ENCODE measurements at regions not wholly inside any gene's neighbourhood (a gene's known extent, or its start where the extent isn't known, plus 50 kb on each side); places are given as distances from the start of the nearest gene placed in this dataset.

- no peaks in the 10 kb centered on the region for H3K27me3 ChIP-seq (replicated peaks)
- no peak for DNase-seq (ENCODE audit: low read depth in 1 of 2, low spot score in 2 of 2)
- H3K27ac ChIP-seq, result no peak overlapping the region
- no peaks in the 10 kb centered on the region for H3K4me1 ChIP-seq (replicated peaks)
- no peak overlapping the region for H3K4me3 ChIP-seq
- no peaks in the 10 kb centered on the region for H3K36me3 ChIP-seq
- no peaks in the 10 kb centered on the region; the same call in 1 of the 2 replicates for H3K9me3 ChIP-seq (replicated peaks)
Observed at GRCh38 chr13:83297586-83298290, 584.5 kb downstream of the SLITRK1 start.

- Histone ChIP-seq H3K27me3 (replicated peaks) (no peaks in the 10 kb centered on the region), H3K27ac (no peak overlapping the region), H3K36me3 (no peaks in the 10 kb centered on the region), H3K9me3 (replicated peaks) (no peaks in the 10 kb centered on the region; the same call in 1 of the 2 replicates), H3K4me1 (replicated peaks) (no peaks in the 10 kb centered on the region), H3K4me3 (no peak overlapping the region)
- DNase-seq (ENCODE audit: low read depth in 1 of 2, low spot score in 2 of 2), result no peak
Observed at GRCh38 chr13:83295686-83296085, 586.6 kb downstream of the SLITRK1 start.

GRCh38 chr13:83286737-83287136 lies 595.5 kb downstream of the SLITRK1 start:
- Histone ChIP-seq H3K36me3 (no peaks in the 10 kb centered on the region), H3K4me3 (no peak overlapping the region), H3K27me3 (replicated peaks) (no peaks in the 10 kb centered on the region), H3K4me1 (replicated peaks) (no peaks in the 10 kb centered on the region), H3K27ac (no peak overlapping the region), H3K9me3 (replicated peaks) (no peaks in the 10 kb centered on the region)
- DNase-seq (ENCODE audit: low read depth in 1 of 2, low spot score in 2 of 2), result no peak

- Histone ChIP-seq H3K36me3 (no peaks in the 10 kb centered on the region), H3K4me1 (replicated peaks) (no peaks in the 10 kb centered on the region), H3K4me3 (no peak overlapping the region), H3K27me3 (replicated peaks) (no peaks in the 10 kb centered on the region), H3K27ac (no peak overlapping the region), H3K9me3 (replicated peaks) (no peaks in the 10 kb centered on the region)
- no peak for DNase-seq (ENCODE audit: low read depth in 1 of 2, low spot score in 2 of 2)
Observed at GRCh38 chr13:83281654-83282053, 600.6 kb downstream of the SLITRK1 start.

DNA sequence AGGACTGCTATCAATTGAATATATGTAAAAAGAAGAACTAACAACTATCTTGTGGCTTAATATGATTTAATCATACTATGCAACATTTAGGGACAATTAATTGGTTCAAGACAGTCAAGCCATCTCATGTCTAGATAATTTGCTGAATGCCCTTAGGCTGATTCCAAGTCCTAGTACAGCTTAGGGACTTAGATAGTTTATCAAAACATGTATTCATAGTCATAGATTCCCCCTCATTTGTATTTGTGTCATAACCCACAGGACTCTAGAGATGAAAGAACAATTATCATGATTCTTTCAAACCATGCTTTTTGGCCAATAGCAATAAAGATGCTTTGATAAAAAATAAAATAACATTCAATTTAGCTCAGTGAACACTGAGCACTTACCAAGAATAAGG lies 607.6 kb downstream of the SLITRK1 start:
- Histone ChIP-seq H3K27ac (no peak overlapping the region), H3K27me3 (replicated peaks) (no peaks in the 10 kb centered on the region), H3K4me1 (replicated peaks) (no peaks in the 10 kb centered on the region), H3K9me3 (replicated peaks) (no peaks in the 10 kb centered on the region), H3K4me3 (no peak overlapping the region), H3K36me3 (no peaks in the 10 kb centered on the region)
- DNase-seq (ENCODE audit: low read depth in 1 of 2, low spot score in 2 of 2), result no peak

DNA sequence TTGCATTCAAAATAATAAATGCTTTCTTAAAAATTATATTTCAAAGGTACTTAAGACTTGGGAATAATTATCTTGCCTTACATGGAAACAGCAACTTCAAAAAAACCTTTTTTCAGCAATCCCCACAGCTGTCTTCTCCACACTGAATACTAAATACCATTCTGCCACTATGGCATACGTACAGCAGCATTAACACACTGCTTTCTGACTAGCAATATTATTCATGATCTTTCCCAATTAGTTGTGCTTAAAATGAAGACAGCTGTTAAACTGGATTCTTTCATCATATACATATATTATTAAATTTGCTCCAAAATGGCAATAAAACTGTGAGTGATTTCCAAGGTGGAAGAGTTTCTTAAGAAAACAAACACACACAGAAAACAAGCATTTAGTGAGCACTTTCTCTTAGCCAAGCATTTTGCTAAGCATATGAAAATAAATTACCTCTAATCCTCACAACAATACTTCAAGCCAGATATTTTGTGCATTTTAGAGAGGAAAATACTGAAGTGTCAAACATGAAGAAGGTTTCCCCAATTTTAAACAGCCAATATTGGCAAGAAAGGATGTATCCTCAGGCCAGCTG lies 609.5 kb downstream of the SLITRK1 start:
- H3K36me3 ChIP-seq, result no peaks in the 10 kb centered on the region
- H3K4me3 ChIP-seq, result no peak overlapping the region
- H3K9me3 ChIP-seq (replicated peaks), result no peaks in the 10 kb centered on the region
- H3K27ac ChIP-seq, result no peak overlapping the region
- no peak for DNase-seq (ENCODE audit: low read depth in 1 of 2, low spot score in 2 of 2)
- H3K4me1 ChIP-seq (replicated peaks), result no peaks in the 10 kb centered on the region
- no peaks in the 10 kb centered on the region for H3K27me3 ChIP-seq (replicated peaks)

GRCh38 chr13:83272076-83272475 lies 610.2 kb downstream of the SLITRK1 start:
- Histone ChIP-seq H3K27me3 (replicated peaks) (no peaks in the 10 kb centered on the region), H3K4me1 (replicated peaks) (no peaks in the 10 kb centered on the region), H3K9me3 (replicated peaks) (no peaks in the 10 kb centered on the region), H3K36me3 (no peaks in the 10 kb centered on the region), H3K27ac (no peak overlapping the region), H3K4me3 (no peak overlapping the region)
- no peak for DNase-seq (ENCODE audit: low read depth in 1 of 2, low spot score in 2 of 2)

- Histone ChIP-seq H3K27ac (no peak overlapping the region), H3K4me1 (replicated peaks) (no peaks in the 10 kb centered on the region), H3K4me3 (no peak overlapping the region), H3K36me3 (no peaks in the 10 kb centered on the region), H3K27me3 (replicated peaks) (no peaks in the 10 kb centered on the region), H3K9me3 (replicated peaks) (peaks cover 5% of the 10 kb centered on the region)
- DNase-seq (ENCODE audit: low read depth in 1 of 2, low spot score in 2 of 2), result no peak
Observed at GRCh38 chr13:83265279-83265678, 617.0 kb downstream of the SLITRK1 start.

- Histone ChIP-seq H3K27me3 (replicated peaks) (no peaks in the 10 kb centered on the region), H3K4me1 (replicated peaks) (no peaks in the 10 kb centered on the region), H3K4me3 (no peak overlapping the region), H3K27ac (no peak overlapping the region), H3K36me3 (no peaks in the 10 kb centered on the region), H3K9me3 (replicated peaks) (no peaks in the 10 kb centered on the region)
- DNase-seq (ENCODE audit: low read depth in 1 of 2, low spot score in 2 of 2), result no peak
Observed at GRCh38 chr13:83248751-83249150, 633.5 kb downstream of the SLITRK1 start.

GRCh38 chr13:83232626-83233025 lies 649.6 kb downstream of the SLITRK1 start:
- no peaks in the 10 kb centered on the region for H3K36me3 ChIP-seq
- H3K27me3 ChIP-seq (replicated peaks), result no peaks in the 10 kb centered on the region
- H3K27ac ChIP-seq, result no peak overlapping the region
- H3K9me3 ChIP-seq (replicated peaks), result 0 out of 2 replicates have a peak, but pooled peaks cover 4% of the 10 kb centered on the region
- H3K4me1 ChIP-seq (replicated peaks), result no peaks in the 10 kb centered on the region
- no peak overlapping the region for H3K4me3 ChIP-seq
- no peak for DNase-seq (ENCODE audit: low read depth in 1 of 2, low spot score in 2 of 2)

- Histone ChIP-seq H3K27me3 (replicated peaks) (no peaks in the 10 kb centered on the region), H3K27ac (no peak overlapping the region)
- no peak for DNase-seq (ENCODE audit: low read depth in 1 of 2, low spot score in 2 of 2)
Observed at GRCh38 chr13:83229574-83230305, 652.5 kb downstream of the SLITRK1 start.

GRCh38 chr13:83223546-83223945 lies 658.7 kb downstream of the SLITRK1 start:
- H3K4me3 ChIP-seq, result no peak overlapping the region
- H3K9me3 ChIP-seq (replicated peaks), result 0 out of 2 replicates have a peak, but pooled peaks cover 3% of the 10 kb centered on the region
- no peaks in the 10 kb centered on the region; the same call in 1 of the 2 replicates for H3K4me1 ChIP-seq (replicated peaks)
- no peaks in the 10 kb centered on the region for H3K27me3 ChIP-seq (replicated peaks)
- no peaks in the 10 kb centered on the region for H3K36me3 ChIP-seq
- H3K27ac ChIP-seq, result no peak overlapping the region
- DNase-seq (ENCODE audit: low read depth in 1 of 2, low spot score in 2 of 2), result no peak

More at GRCh38 chr13:83229574-83230305, 652.5 kb downstream of the SLITRK1 start:
- no peaks in the 10 kb centered on the region for H3K36me3 ChIP-seq
- H3K9me3 ChIP-seq (replicated peaks), result 0 out of 2 replicates have a peak, but pooled peaks cover 7% of the 10 kb centered on the region
- no peak overlapping the region for H3K4me3 ChIP-seq
- H3K4me1 ChIP-seq (replicated peaks), result no peaks in the 10 kb centered on the region

- Histone ChIP-seq H3K36me3 (no peaks in the 10 kb centered on the region), H3K27me3 (replicated peaks) (no peaks in the 10 kb centered on the region), H3K9me3 (replicated peaks) (no peaks in the 10 kb centered on the region), H3K27ac (no peak overlapping the region), H3K4me1 (replicated peaks) (peaks cover 3% of the 10 kb centered on the region; the same call in 1 of the 2 replicates), H3K4me3 (no peak overlapping the region)
- DNase-seq (ENCODE audit: low read depth in 1 of 2, low spot score in 2 of 2), result no peak
Observed at GRCh38 chr13:83221813-83222241, 660.4 kb downstream of the SLITRK1 start.

DNA sequence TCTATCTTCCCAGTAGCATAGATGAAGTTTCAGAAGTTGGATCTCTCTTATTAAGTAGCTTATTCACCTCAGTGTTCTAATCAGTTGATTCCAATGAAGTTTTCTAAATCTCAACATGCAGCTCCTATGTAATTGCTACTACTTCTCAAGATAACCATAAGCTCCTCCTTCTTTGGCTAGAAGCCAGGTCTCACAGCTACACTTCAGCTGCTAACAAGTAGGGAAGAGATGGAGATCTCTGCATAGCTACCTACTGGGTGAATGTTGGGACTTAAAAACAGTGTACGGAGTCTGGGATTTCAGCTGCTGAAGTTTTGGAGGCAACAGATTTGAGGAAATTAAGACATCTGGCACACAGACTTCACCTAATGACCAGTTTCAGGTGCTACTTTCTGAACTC lies 661.0 kb downstream of the SLITRK1 start:
- Histone ChIP-seq H3K27ac (no peak overlapping the region), H3K36me3 (no peaks in the 10 kb centered on the region), H3K4me3 (no peak overlapping the region), H3K9me3 (replicated peaks) (no peaks in the 10 kb centered on the region), H3K27me3 (replicated peaks) (no peaks in the 10 kb centered on the region), H3K4me1 (replicated peaks) (peaks cover 9% of the 10 kb centered on the region)
- DNase-seq (ENCODE audit: low read depth in 1 of 2, low spot score in 2 of 2), result no peak
